ENCODE measurements at regions not wholly inside any gene's neighbourhood (a gene's known extent, or its start where the extent isn't known, plus 50 kb on each side); places are given as distances from the start of the nearest gene placed in this dataset.

DNA sequence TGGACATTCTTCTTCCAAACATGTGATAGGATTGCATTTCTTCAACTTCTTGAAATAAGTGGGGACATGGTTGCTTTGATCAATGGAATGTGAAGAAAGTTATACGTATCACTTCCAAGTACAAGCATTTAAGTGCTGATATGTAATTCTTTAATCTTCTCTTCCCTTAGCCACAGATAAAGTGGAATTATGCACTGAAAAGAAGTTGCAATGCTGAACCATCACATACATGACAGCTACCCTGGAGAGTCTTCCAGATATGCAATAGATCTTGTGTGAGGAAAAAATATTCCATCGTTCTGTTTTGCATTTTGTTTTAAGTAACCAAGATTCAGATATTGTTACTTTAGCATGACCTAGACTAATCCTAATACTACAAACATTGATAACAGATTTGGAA, 674.3 kb downstream of the NSUN3 start:
- BruUV-seq (replicated peaks) = no TSS peak
- ChIA-PET POLR2A (ENCODE audit: low non-redundant PET) (no interaction called here), CTCF (no interaction called here)
- peaks cover under 1% of the 10 kb centered on the region for H3K9me3 ChIP-seq (ENCODE audit: low read depth, low read length, poor library complexity, severe bottlenecking)
- intact Hi-C loops (cut with micrococcal nuclease; ENCODE audit: unreplicated experiment) = no loop called here
- TF ChIP-seq, protein P1, sequence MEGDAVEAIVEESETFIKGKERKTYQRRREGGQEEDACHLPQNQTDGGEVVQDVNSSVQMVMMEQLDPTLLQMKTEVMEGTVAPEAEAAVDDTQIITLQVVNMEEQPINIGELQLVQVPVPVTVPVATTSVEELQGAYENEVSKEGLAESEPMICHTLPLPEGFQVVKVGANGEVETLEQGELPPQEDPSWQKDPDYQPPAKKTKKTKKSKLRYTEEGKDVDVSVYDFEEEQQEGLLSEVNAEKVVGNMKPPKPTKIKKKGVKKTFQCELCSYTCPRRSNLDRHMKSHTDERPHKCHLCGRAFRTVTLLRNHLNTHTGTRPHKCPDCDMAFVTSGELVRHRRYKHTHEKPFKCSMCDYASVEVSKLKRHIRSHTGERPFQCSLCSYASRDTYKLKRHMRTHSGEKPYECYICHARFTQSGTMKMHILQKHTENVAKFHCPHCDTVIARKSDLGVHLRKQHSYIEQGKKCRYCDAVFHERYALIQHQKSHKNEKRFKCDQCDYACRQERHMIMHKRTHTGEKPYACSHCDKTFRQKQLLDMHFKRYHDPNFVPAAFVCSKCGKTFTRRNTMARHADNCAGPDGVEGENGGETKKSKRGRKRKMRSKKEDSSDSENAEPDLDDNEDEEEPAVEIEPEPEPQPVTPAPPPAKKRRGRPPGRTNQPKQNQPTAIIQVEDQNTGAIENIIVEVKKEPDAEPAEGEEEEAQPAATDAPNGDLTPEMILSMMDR (conservative IDR thresholded peaks at IDR 0.05; ENCODE audit: low read depth, low read length) = no peak
- no peak for TF ChIP-seq EZH2 (IDR thresholded peaks at IDR 0.05; ENCODE audit: borderline replicate concordance, low read depth, low read length, poor library complexity, severe bottlenecking)
- no peaks in the 10 kb centered on the region for H3K36me3 ChIP-seq (ENCODE audit: insufficient read depth, low read length, poor library complexity, severe bottlenecking)
- H3K4me1 ChIP-seq (ENCODE audit: insufficient read depth, low read length, poor library complexity, severe bottlenecking) = no peaks in the 10 kb centered on the region
- no peaks in the 10 kb centered on the region for H3K27me3 ChIP-seq (replicated peaks; ENCODE audit: insufficient read depth, low read depth, low read length, poor library complexity)
- H3K4me3 ChIP-seq (ENCODE audit: low read depth, low read length, poor library complexity, severe bottlenecking) = no peak overlapping the region
- no peak overlapping the region for H3K27ac ChIP-seq (ENCODE audit: low read depth, low read length, poor library complexity, severe bottlenecking)
- DNase-seq (ENCODE audit: low spot score) = no peak

DNA sequence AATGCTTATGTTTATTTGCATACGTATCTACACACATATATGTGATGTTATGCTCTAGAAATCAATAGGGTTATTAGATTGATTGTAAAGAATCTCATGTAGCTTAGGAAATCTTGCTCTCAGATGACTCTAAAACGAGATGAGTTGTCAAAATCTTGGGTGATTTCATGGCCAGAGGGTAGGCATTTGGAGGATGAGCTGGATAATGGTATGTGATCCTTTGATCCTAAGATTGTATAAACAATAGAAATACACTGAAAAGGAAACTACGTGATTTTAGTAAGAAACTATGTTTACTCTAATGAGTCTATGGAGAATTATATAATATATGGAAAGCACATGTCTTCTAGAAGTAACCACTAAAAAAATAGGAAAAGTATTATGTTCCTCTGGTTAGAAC, 676.6 kb downstream of the NSUN3 start:
- H3K36me3 ChIP-seq (ENCODE audit: insufficient read depth, low read length, poor library complexity, severe bottlenecking) = no peaks in the 10 kb centered on the region
- H3K27ac ChIP-seq (ENCODE audit: low read depth, low read length, poor library complexity, severe bottlenecking) = no peak overlapping the region
- POLR2A ChIA-PET (ENCODE audit: low non-redundant PET) = no interaction called here
- no TSS peak for BruUV-seq (replicated peaks)
- intact Hi-C loops (cut with micrococcal nuclease; ENCODE audit: unreplicated experiment) = no loop called here
- no peaks in the 10 kb centered on the region for H3K4me1 ChIP-seq (ENCODE audit: insufficient read depth, low read length, poor library complexity, severe bottlenecking)
- no peak for DNase-seq (ENCODE audit: low spot score)
- no peaks in the 10 kb centered on the region for H3K27me3 ChIP-seq (replicated peaks; ENCODE audit: insufficient read depth, low read depth, low read length, poor library complexity)
- H3K9me3 ChIP-seq (ENCODE audit: low read depth, low read length, poor library complexity, severe bottlenecking) = peaks cover 5% of the 10 kb centered on the region
- TF ChIP-seq, protein P1 (conservative IDR thresholded peaks at IDR 0.05; ENCODE audit: low read depth, low read length) = no peak
- TF ChIP-seq EZH2 (IDR thresholded peaks at IDR 0.05; ENCODE audit: borderline replicate concordance, low read depth, low read length, poor library complexity, severe bottlenecking) = no peak
- H3K4me3 ChIP-seq (ENCODE audit: low read depth, low read length, poor library complexity, severe bottlenecking) = no peak overlapping the region
- CTCF ChIA-PET = no interaction called here

DNA sequence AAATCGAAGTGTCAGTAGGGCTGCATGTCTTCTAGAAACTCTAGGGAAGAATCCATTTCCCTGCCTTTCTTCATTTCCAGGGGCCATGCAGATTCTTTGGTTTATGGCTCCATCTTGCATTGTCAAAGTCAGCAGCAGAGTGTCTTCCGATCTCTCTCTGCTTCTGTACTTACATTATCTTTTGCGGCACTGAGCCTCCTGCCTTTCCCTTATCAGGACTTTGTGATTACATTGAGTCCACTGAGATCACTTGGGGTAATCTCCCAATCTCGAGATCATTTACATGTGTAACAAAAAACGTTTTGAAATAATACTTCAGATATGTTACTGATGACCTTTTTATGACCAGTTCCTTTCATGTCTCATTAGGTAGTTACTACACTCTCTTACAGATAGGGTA, 695.9 kb downstream of the NSUN3 start:
- DNase-seq (ENCODE audit: low spot score) = no peak
- no peaks in the 10 kb centered on the region for H3K27me3 ChIP-seq (replicated peaks; ENCODE audit: insufficient read depth, low read depth, low read length, poor library complexity)
- H3K27ac ChIP-seq (ENCODE audit: low read depth, low read length, poor library complexity, severe bottlenecking) = no peak overlapping the region
- intact Hi-C loops (cut with micrococcal nuclease; ENCODE audit: unreplicated experiment) = no loop called here
- ChIA-PET CTCF (no interaction called here), POLR2A (ENCODE audit: low non-redundant PET) (no interaction called here)
- no peaks in the 10 kb centered on the region for H3K4me1 ChIP-seq (ENCODE audit: insufficient read depth, low read length, poor library complexity, severe bottlenecking)
- H3K4me3 ChIP-seq (ENCODE audit: low read depth, low read length, poor library complexity, severe bottlenecking) = no peak overlapping the region
- H3K36me3 ChIP-seq (ENCODE audit: insufficient read depth, low read length, poor library complexity, severe bottlenecking) = no peaks in the 10 kb centered on the region
- BruUV-seq (replicated peaks) = no TSS peak
- no peaks in the 10 kb centered on the region for H3K9me3 ChIP-seq (ENCODE audit: low read depth, low read length, poor library complexity, severe bottlenecking)
- TF ChIP-seq, protein P1 (conservative IDR thresholded peaks at IDR 0.05; ENCODE audit: low read depth, low read length) = no peak
- TF ChIP-seq EZH2 (IDR thresholded peaks at IDR 0.05; ENCODE audit: borderline replicate concordance, low read depth, low read length, poor library complexity, severe bottlenecking) = no peak

Measured in A673 (cell line).